ENCODE measurements at regions not wholly inside any gene's neighbourhood (a gene's known extent, or its start where the extent isn't known, plus 50 kb on each side); places are given as distances from the start of the nearest gene placed in this dataset.

DNA sequence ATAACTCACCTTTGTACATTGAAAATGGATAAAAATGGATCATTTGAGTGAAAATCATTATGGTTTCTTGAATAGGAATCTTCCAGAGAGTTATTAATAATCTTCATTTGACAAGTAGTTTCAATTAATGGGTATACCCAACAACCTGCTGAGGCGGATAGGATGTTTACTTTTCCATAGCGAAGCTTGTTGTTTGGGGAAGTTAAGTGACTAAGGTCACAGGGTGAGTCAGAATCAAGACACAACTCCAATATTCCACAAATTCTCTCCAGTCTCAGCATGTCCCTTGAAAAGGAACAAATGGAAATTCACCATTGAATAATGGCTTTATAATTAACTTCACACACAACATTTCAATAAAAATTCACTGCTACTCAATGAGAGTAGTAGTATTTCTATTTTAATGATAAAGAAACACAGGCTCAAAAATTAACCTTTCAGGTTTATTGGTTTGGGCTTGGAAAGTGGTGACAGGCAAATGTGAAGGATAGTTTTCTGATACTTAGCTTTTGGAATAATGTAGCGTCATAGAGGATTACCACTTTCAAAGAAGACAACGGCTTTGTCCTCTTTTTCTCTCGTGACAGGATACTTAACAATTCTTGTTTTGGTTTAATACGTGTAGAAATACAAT is 211.3 kb downstream of the GPD2 start:
- POLR2A ChIA-PET: no interaction called here
- ATAC-seq (no peak), DNase-seq (ENCODE audit: low spot score) (no peak), FAIRE-seq (no peak)
- no peak overlapping the region for H3K9ac ChIP-seq (ENCODE audit: insufficient read depth, low read depth, low read length)
- no peaks in the 10 kb centered on the region for H3K79me2 ChIP-seq (ENCODE audit: insufficient read depth, low read length)
- CTCF ChIA-PET (ENCODE audit: low intra/inter-chr PET ratio, low total read pairs): no interaction called here
- no TSS peak for BruUV-seq (replicated peaks)
- intact Hi-C loops (cut with micrococcal nuclease; ENCODE audit: unreplicated experiment) (no loop called here), in situ Hi-C loops (cut with HindIII; ENCODE audit: extremely low pct_ligation_motif_present, low pct_unique_long_range_greater_than_20kb) (no loop called here)
- no peaks in the 10 kb centered on the region for H3K4me1 ChIP-seq (ENCODE audit: insufficient read depth, low read length)
- TF ChIP-seq DNMT3B (CRISPR knock-in tag; conservative IDR thresholded peaks at IDR 0.05) (no peak), SNAPC5 (CRISPR knock-in tag; IDR thresholded peaks at IDR 0.05; ENCODE audit: borderline replicate concordance) (no peak), ZNF510 (CRISPR knock-in tag; IDR thresholded peaks at IDR 0.05; ENCODE audit: low read depth) (no peak), ZNF703 (CRISPR knock-in tag; IDR thresholded peaks at IDR 0.05; ENCODE audit: borderline replicate concordance) (no peak), ZNF564 (CRISPR knock-in tag; IDR thresholded peaks at IDR 0.05) (no peak), SRSF4 (IDR thresholded peaks at IDR 0.05; ENCODE audit: low read depth, low read length, poor library complexity, severe bottlenecking) (no peak), PRDM15 (CRISPR knock-in tag; IDR thresholded peaks at IDR 0.05) (no peak), ZBTB7B (CRISPR knock-in tag; IDR thresholded peaks at IDR 0.05) (no peak), DPF2 (CRISPR knock-in tag; IDR thresholded peaks at IDR 0.05; ENCODE audit: borderline replicate concordance, low read depth) (no peak), RBFOX2 (IDR thresholded peaks at IDR 0.05; ENCODE audit: low read depth, low read length) (no peak), CEBPZ (IDR thresholded peaks at IDR 0.05; ENCODE audit: low read length) (no peak), SOX5 (CRISPR knock-in tag; IDR thresholded peaks at IDR 0.05; ENCODE audit: borderline replicate concordance) (no peak), ZBTB3 (CRISPR knock-in tag; IDR thresholded peaks at IDR 0.05; ENCODE audit: borderline replicate concordance, low read depth) (no peak), PPARG (CRISPR knock-in tag; conservative IDR thresholded peaks at IDR 0.05) (no peak)
- TF ChIP-seq, protein P1, sequence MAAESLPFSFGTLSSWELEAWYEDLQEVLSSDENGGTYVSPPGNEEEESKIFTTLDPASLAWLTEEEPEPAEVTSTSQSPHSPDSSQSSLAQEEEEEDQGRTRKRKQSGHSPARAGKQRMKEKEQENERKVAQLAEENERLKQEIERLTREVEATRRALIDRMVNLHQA (CRISPR knock-in tag; IDR thresholded peaks at IDR 0.05): no peak
- TF ChIP-seq, protein P2, sequence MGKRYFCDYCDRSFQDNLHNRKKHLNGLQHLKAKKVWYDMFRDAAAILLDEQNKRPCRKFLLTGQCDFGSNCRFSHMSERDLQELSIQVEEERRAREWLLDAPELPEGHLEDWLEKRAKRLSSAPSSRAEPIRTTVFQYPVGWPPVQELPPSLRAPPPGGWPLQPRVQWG (CRISPR knock-in tag; IDR thresholded peaks at IDR 0.05; ENCODE audit: borderline replicate concordance, low read depth): no peak
- no peak overlapping the region for H3K4me2 ChIP-seq (ENCODE audit: low read depth, low read length)
- no peaks in the 10 kb centered on the region for H3K27me3 ChIP-seq (ENCODE audit: control insufficient read depth in 1 of 2, insufficient read depth in 2 of 2, low read length in 2 of 2)
- H4K20me1 ChIP-seq (ENCODE audit: insufficient read depth, low read length): no peaks in the 10 kb centered on the region
- H3K36me3 ChIP-seq (replicated peaks in 1 of 2; ENCODE audit: control insufficient read depth in 1 of 2, insufficient read depth in 2 of 2, low read length in 2 of 2): no peaks in the 10 kb centered on the region
- no peak overlapping the region for H3K4me3 ChIP-seq (replicated peaks in 1 of 3; ENCODE audit: insufficient read depth in 1 of 3, low read depth in 2 of 3, low read length in 3 of 3)
- peaks cover 9% of the 10 kb centered on the region; the same call in 1 of the 2 replicates for H3K9me3 ChIP-seq (ENCODE audit: low read length)
- no peak overlapping the region for H2AFZ ChIP-seq (ENCODE audit: low read length)
- WGBS (ENCODE audit: low lambda C conversion rate): 10% methylated on average over 6 of the region's 6 CpGs
- H3K27ac ChIP-seq (ENCODE audit: extremely low read length, insufficient read depth, low read length): no peak overlapping the region

All from HepG2 (cell line).